NCI-H1105 (cell line): ENCODE measurements at regions not wholly inside any gene's neighbourhood (a gene's known extent, or its start where the extent isn't known, plus 50 kb on each side); places are given as distances from the start of the nearest gene placed in this dataset.

Source experiments
- DNase-seq: peaks from one replicate; lab custom pipeline; 2025; lab: John Stamatoyannopoulos, UW

- DNase-seq: no peak
These were observed 239.2 kb downstream of the MSRB3 start for GRCh38 chr12:65517656-65518210.

DNA sequence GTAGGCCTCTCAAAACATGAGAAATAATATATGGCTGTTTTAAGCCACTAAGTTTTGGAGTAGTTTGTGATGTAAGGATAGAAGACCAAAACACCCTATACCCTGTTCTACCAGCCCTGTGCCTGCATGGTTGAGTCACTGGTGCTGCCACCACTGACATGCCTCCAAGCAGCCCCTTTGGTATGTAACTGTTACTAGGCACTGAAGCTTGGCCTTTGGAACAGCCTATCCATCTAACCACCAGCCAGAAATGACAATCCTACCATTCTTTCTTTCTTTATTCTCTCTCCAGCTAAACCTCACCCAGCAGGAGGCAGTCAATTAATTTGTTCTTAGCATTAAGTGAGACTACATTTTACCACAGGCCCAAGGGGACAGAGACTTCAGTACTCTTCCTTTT is 240.3 kb downstream of the MSRB3 start:
- DNase-seq: no peak

DNA sequence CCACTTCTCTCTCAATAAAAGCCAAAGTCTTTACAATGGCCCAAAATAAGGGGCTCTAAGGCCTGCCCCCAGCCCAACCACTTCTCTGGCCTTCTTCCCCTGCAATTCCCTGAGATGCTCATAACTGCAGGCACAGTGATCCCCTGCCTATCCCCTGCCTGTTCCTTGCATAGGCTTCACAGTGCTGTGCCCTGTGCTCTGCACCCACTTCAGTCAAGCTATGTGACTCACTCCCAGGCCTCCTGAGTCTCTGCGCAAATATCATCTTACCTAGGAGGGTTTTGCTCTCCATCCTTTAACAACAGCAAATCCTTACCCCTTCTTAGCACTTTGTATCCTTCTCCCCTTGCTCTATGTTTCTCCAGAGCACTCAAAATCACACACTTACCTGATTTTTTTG is 242.2 kb downstream of the MSRB3 start:
- DNase-seq: no peak

DNA sequence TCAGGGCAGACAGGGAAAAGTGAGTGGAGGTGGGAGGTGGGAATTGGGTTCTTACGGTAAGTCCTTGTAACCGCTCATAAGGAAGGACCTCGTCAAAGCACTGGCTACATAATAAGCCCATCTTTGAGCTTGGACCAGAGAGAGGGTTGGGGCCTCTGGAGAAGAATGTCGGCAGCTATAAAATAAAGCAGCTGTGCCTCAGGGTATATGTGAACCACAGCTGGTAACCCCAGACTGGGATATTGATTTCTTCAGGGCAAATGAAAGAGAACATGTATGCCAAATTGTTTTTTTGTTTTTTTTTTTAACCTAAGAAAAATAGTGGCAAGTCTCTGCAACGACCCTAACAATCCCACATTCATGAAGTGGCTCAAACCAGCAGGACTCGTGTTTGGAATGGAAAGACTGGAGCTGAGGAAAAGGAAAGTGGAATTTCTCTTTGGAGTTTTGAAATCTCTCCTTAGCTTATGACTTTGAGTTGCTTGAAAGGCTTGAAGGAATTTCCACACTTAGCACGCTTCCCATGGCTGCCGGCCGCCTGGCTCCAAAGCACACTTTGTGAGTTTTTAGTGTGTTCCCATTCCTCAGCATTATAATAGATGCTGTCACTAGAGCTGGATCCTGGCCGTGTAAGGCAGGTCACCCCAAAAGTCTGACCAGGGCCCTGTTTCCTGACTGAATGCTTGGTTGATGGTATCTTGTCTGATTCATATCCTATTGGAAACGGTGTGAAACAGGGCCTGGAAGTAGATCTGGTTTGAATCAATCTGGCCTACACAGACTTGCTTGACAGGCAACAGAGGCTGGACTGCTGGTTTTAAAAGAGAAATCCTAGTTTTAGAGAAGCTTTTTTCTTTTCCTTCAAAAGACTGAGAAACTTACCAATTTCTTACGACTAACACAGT is 244.7 kb downstream of the MSRB3 start:
- no peak for DNase-seq

DNA sequence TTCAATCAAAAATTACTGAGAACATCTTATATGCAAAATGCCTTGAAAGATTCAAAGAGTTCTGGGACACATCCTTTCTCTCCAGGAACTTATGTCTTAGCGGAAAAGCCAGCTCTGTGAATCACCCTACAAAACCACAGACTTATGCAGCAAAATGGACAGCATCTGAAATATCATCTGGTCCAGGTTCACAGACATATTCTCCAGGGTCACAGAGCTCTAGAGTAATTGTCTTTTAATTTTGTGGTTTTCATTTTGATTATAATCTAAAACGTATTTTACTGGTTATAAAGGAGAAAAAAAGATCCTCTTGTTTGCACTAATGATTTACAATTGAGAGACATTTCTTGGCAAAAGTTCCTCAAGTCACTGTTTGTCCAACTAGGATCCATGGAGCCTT is 246.2 kb downstream of the MSRB3 start:
- DNase-seq: no peak

- DNase-seq: no peak
These were observed 247.1 kb downstream of the MSRB3 start for GRCh38 chr12:65525491-65526141.

DNA sequence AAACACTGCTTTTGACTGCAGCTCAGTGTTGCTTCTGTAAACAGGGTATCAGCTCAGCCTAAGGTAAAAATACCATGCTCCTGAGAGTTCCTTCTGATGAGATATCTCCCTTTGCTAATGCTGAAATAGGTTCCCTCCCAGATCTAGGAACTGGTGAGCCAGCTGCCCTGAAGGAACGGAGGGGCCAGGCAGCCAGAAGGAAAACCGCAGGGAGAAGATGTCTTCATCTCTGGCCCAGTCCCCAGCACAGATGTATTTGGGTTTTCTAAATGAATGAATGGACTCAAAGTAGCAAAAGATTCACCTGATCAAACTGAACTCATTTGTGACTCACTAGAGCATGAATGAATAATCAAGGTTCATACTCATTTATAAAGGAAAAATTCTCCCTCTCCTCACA is 247.8 kb downstream of the MSRB3 start:
- DNase-seq: no peak

DNA sequence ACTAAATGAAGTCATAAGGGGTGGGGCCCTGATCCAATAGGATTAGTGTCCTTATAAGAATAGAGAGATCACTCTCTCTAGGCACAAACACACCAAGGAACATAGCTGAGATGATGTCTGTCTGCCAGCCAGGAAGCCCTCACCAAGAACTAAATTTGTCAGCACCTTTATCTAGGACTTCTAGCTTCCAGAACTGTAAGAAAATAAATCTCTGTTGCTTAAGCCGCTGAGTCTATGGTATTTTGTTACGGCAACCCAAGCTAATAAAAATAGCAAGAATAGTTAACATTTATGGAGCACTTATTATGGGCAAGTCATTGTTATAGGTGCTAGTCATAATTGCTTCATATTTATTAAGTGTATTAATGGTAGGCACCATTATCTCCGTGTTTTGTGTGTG is 249.6 kb downstream of the MSRB3 start:
- no peak for DNase-seq

- no peak for DNase-seq
These were observed 250.6 kb downstream of the MSRB3 start for GRCh38 chr12:65529106-65529505.

DNA sequence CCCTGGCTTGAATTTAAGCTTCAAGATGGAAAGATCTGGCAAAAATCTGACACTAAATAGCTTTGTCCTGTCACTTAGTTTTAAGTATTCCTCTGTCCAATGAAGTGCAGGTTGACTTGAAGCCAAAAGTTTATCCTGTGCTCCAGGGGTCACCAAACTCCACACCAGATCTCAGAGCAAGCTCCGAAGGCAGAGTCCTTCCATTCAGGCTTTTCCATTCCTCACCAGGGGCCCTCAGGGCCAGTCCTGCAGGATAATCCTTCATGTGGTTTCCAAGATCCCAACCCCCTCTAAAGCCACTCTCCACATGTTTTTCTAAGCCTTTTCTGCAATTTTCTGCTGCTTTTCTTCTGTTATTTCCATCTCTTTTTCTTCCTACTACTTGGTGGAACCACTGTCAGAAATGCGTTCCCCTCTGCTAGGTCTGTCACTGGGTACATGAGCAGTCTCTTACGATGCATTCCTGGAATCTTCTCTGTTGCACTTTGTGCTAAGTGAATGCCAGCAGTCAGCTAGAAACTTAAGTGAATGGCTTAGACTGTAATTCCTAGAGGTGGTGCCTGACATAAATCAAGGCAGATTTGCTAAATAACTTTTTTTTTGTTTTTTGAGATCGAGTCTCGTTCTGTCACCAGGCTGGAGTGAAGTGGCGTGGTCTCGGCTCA is 251.4 kb downstream of the MSRB3 start:
- DNase-seq: no peak

- DNase-seq: no peak
These were observed 253.7 kb downstream of the MSRB3 start for GRCh38 chr12:65532162-65532561.

- DNase-seq: no peak
These were observed 254.3 kb downstream of the MSRB3 start for GRCh38 chr12:65532764-65533163.

DNA sequence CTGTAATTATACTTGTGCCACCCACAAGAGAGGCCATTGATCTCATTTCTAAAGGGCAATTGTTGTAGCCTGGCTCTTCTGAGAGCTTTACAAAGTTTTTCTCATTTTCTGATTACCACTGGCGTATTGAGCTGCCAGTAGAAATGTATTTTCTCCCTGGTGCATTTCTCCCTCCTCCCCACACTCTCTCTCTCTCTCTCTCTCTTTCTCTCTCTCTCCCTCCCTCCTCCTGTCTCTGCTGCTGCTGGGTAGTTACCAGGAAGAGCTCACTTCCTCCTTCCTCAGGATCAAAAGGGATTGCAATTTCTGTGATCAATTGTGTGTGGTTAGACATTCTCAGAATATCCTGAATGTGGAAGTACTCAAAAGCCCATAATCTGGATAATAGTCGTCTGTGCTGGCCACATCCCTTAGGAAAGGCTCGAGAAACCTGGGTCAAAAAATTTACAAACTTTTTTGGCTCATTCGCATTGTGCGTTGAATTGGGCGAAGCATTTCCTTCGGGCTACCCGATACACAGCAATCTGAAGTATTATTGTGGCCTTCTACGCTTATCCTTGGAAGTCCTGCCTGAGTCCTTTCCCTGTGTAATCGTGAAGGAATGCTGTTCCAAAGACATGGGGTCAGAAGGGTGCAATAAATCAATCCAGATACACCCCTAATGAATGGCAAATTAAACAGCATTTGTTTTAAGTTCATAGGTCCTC is 254.8 kb downstream of the MSRB3 start:
- DNase-seq: no peak

DNA sequence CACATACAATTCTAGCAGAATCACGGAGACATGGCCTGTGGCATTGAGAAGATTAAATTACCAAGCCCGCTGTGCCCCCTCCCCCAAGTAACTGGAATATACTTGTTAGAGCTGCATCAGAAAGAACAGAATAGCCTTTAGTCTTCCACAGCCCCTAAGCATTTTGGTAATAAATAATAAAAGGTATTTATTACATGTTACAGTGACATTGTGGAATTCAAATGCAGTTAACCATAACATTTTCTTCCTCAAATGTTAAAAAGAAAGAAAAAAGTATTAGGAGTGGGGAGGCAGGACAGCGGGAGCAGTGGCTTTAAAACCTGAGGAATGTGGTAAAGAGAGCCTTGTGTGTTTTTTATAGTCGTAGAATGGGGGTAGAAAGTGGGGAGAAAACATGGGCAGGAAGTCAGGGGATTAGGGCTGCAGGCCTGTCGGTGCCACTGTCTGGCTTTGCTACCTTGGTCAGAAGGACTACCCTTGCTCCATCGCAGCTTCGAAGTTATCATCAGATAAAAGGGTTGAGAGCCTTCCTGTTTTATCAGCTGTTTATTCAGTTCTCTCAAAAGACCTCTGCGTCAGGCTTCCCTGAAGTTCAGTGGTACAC is 255.9 kb downstream of the MSRB3 start:
- no peak for DNase-seq

GRCh38 chr12:65535946-65536345 is 257.5 kb downstream of the MSRB3 start:
- DNase-seq: no peak

GRCh38 chr12:65536351-65536750 is 257.9 kb downstream of the MSRB3 start:
- DNase-seq: no peak

DNA sequence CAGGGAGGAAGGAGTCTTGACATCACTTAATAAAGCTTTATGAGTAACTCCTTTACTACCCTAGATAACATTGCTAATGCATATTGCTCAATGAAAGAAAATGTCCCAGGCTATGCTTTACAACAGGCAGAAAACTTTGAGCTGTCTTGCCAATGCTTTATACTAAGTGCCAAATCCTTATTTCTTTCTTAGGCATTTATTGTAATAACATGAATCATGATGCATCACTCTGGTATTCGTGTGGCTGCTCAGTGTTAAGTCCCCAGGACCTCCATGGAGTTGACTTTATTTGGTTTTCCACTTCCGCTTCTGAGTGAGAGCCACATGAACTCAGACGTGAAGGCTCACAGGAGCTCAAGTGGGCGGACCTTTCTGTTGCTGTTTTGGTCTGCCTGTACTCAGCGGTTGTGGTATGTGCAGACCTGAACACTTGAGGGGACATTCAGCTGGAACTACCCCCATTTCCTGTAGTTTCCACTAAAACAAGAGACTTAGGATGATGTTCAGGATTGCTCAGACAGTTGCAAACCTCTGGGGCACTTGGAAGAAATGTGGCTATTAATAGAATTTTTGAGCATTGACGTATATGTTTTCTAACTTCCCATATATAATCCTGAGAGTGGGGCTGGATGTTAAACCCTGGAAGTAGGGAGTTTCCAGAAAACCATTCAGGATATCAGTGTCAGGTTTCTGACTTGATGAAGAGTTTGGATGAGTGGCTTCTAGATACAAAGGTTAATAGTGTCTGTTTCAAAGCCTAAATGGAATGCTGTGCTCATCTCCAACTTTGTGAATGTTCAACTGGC is 258.6 kb downstream of the MSRB3 start:
- DNase-seq: no peak

DNA sequence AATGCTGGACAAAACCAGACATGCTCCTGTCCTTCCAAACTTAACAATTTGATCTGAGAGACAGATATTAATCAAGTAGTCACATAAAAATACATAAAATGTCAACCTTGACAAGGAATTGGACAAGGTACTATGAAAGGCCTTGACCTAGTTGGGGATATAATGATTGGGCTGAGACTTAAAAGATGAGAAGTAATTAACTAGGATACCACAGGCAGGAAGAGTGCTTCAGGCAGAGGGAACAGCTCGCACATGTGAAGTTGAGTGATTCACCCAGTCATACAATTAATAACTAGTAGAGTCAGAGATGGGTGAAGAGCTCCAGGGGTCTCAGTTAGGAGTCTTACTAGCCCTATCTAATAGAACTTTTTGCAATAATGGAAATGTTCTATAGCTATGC is 259.5 kb downstream of the MSRB3 start:
- no peak for DNase-seq

DNA sequence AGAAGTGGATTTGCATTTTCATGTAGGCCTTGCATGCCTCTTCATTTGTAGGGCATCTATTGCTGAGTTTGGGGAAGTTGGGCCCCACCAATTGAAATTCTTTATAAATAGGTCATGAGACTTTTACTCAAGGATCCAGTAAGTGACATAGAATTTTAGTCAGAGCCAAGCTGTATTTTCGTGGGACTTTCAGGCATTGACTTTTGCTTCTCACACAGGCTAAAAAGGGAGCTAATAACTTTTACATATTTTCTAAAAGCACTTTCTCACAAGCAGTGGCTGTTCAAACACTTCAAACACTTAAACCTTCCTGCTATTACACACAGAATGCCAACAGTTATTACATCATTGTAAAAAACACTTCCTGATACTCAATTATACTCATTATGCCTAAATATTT is 260.5 kb downstream of the MSRB3 start:
- no peak for DNase-seq

- no peak for DNase-seq
These were observed 261.7 kb downstream of the MSRB3 start for GRCh38 chr12:65540140-65540539.

- no peak for DNase-seq
These were observed 268.0 kb downstream of the MSRB3 start for GRCh38 chr12:65546528-65546927.
